MM.1S (cell line): ENCODE measurements at regions not wholly inside any gene's neighbourhood (a gene's known extent, or its start where the extent isn't known, plus 50 kb on each side); places are given as distances from the start of the nearest gene placed in this dataset.

ENCODE experiments used
- CTCF ChIP-seq: fragments of 300-600 bp; sonication (generic); IDR thresholded peaks from 2 replicates; pipeline ENCODE4 v1.5.1; 2016; ENCODE audit warnings: antibody characterized with exemption, low read length, mixed read lengths
- EZH2 ChIP-seq: fragments of 300-600 bp; sonication (generic); optimal IDR thresholded peaks from 2 replicates; pipeline ENCODE3; 2017; ENCODE audit warnings: low read depth, mild to moderate bottlenecking, antibody characterized with exemption, low read length, mixed read lengths

- TF ChIP-seq CTCF (no peak), EZH2 (no peak)
These were observed 961.5 kb downstream of the FAM181B start for GRCh38 chr11:81772166-81772565.
